Neural cell (in vitro differentiated cells): ENCODE measurements at regions not wholly inside any gene's neighbourhood (a gene's known extent, or its start where the extent isn't known, plus 50 kb on each side); places are given as distances from the start of the nearest gene placed in this dataset.

ENCODE experiments used
- H2AFZ ChIP-seq: fragments of 200-600, 300-800 bp; sonication (generic), shearing (Covaris generic); 2 replicates; pipeline ENCODE4 v1.6.0; 2014; ENCODE audit warnings: low read depth, mild to moderate bottlenecking, antibody characterized with exemption, low read length, moderate library complexity
- H3F3A ChIP-seq: fragments of 200-600 bp; shearing (Covaris generic); 2 replicates; pipeline ENCODE4 v1.6.1; 2016; ENCODE audit warnings: mild to moderate bottlenecking, moderate library complexity, mixed read lengths, antibody characterized with exemption, low read length; ENCODE audit not compliant: insufficient read depth, poor library complexity, severe bottlenecking
- H3K27ac ChIP-seq: fragments of 200-600, 300-800 bp; sonication (generic), shearing (Covaris generic); 2 replicates; pipeline ENCODE4 v1.5.1; 2014; ENCODE audit warnings: mild to moderate bottlenecking, low read length, moderate library complexity
- H3K27me3 ChIP-seq: fragments of 300-800, 200-600 bp; sonication (generic), shearing (Covaris generic); 2 replicates; pipeline ENCODE4 v1.6.0; 2014; ENCODE audit warnings: mild to moderate bottlenecking, low read depth, low read length, moderate library complexity; ENCODE audit not compliant: insufficient read depth
- H3K36me3 ChIP-seq: fragments of 300-800, 200-600 bp; sonication (generic), shearing (Covaris generic); 2 replicates; pipeline ENCODE4 v1.5.1; 2014; ENCODE audit warnings: mild to moderate bottlenecking, antibody characterized with exemption, low read length, moderate library complexity; ENCODE audit not compliant: insufficient read depth
- H3K4me2 ChIP-seq: fragments of 300-800, 200-600 bp; sonication (generic), shearing (Covaris generic); 2 replicates; pipeline ENCODE4 v1.6.0; 2014; ENCODE audit warnings: mild to moderate bottlenecking, low read length
- H3K4me3 ChIP-seq: fragments of 300-800, 200-600 bp; sonication (generic), shearing (Covaris generic); 2 replicates; pipeline ENCODE4 v1.5.1; 2014; ENCODE audit warnings: mild to moderate bottlenecking, low read length, moderate library complexity
- H3K79me2 ChIP-seq: fragments of 200-600 bp; shearing (Covaris generic); replicated peaks from 2 replicates; pipeline ENCODE4 v1.6.0; 2014; ENCODE audit warnings: mild to moderate bottlenecking, low read length, moderate library complexity; ENCODE audit not compliant: insufficient read depth
- H3K9ac ChIP-seq: fragments of 300-800, 200-600 bp; sonication (generic), shearing (Covaris generic); 2 replicates; pipeline ENCODE4 v1.6.1; 2016; ENCODE audit warnings: mild to moderate bottlenecking, low read length, mixed read lengths
- H3K9me2 ChIP-seq: fragments of 200-600 bp; shearing (Covaris generic); 2 replicates; pipeline ENCODE4 v1.6.1; 2016; ENCODE audit warnings: mild to moderate bottlenecking, low read length, mixed read lengths; ENCODE audit not compliant: insufficient read depth
- H3K9me3 ChIP-seq: fragments of 200-600, 300-800 bp; sonication (generic), shearing (Covaris generic); 2 replicates; pipeline ENCODE4 v1.6.1; 2016; ENCODE audit warnings: mild to moderate bottlenecking, mixed run types, low read length, moderate library complexity, mixed read lengths
- H4K20me1 ChIP-seq: fragments of 200-600 bp; shearing (Covaris generic); 2 replicates; pipeline ENCODE4 v1.6.1; 2016; ENCODE audit warnings: mild to moderate bottlenecking, mixed run types; ENCODE audit not compliant: insufficient read depth
- EP300 ChIP-seq: fragments of 450-650 bp; conservative IDR thresholded peaks from 2 replicates; pipeline ENCODE4 v1.6.1; 2014; ENCODE audit warnings: antibody characterized with exemption, mild to moderate bottlenecking, moderate library complexity; ENCODE audit not compliant: poor library complexity, severe bottlenecking
- EZH2 ChIP-seq: fragments of 200-600, 300-800 bp; shearing (Covaris generic), sonication (generic); IDR thresholded peaks from 2 replicates; pipeline ENCODE4 v1.6.1; 2014; ENCODE audit warnings: antibody characterized with exemption, low read length, borderline replicate concordance, mild to moderate bottlenecking; ENCODE audit not compliant: insufficient read depth, poor library complexity, severe bottlenecking
- MXI1 ChIP-seq: fragments of 450-650 bp; conservative IDR thresholded peaks from 2 replicates; pipeline ENCODE4 v1.6.1; 2014; ENCODE audit warnings: antibody characterized with exemption, mild to moderate bottlenecking; ENCODE audit not compliant: poor library complexity, severe bottlenecking
- POLR2AphosphoS5 ChIP-seq: IDR thresholded peaks from 2 replicates; pipeline ENCODE4 v1.6.1; 2012
- RAD21 ChIP-seq: fragments of 450-650 bp; conservative IDR thresholded peaks from 2 replicates; pipeline ENCODE4 v1.6.1; 2014; ENCODE audit warnings: antibody characterized with exemption, mild to moderate bottlenecking, moderate library complexity
- SMC3 ChIP-seq: fragments of 450-650 bp; conservative IDR thresholded peaks from 2 replicates; pipeline ENCODE4 v1.6.1; 2014; ENCODE audit warnings: antibody characterized with exemption, mild to moderate bottlenecking, moderate library complexity; ENCODE audit not compliant: poor library complexity
- TAF1 ChIP-seq: IDR thresholded peaks from 2 replicates; pipeline ENCODE4 v1.6.1; 2012; ENCODE audit warnings: low read depth
- TF ChIP-seq, protein P1 (sequence below): IDR thresholded peaks from 2 replicates; pipeline ENCODE4 v1.6.1; 2012; ENCODE audit warnings: borderline replicate concordance
- TF ChIP-seq, protein P2 (sequence below): fragments of 450-650 bp; IDR thresholded peaks from 2 replicates; pipeline ENCODE4 v1.5.1; 2014; ENCODE audit warnings: antibody characterized with exemption, mild to moderate bottlenecking, moderate library complexity; ENCODE audit not compliant: poor library complexity, severe bottlenecking

DNA sequence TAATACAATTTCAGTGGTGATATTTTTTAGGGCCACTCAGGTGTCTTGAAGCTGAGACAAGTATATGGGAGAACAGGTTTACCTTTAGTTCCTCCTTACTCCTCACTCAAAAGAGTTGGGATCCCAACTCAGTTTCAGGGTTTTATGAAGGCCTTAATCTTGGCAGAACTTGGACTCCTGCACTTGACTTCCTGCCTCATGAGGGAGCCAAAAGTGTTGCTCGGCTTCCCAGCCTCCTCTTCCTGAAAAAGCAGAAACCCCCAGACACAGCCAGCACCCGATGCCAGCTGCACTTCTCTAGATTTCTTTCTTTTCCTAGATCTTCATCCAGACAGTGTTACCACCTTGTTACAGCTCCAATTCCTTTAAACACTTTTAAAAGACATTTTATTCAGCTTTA is 70.8 kb upstream of the TMPRSS2 start:
- no peaks in the 10 kb centered on the region for H3F3A ChIP-seq

DNA sequence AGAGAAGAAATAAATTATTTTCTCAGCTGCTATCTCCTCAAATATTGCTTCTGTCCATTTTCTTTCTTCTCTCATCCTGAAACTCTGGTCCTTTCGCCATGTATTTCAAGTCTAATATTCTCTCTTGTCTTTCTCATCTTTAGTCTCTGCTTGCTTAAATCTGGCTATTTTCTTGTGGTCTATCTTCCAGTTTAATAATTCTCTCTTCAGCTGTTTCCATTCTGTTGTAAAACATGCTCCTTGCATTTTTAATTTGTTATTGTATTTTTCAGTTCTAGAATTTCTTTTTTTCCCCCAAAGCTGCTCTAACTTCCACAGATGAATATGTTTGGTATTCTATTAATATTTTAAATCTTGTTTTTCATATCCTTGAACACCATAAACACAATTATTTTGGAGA is 70.1 kb upstream of the TMPRSS2 start:
- Histone ChIP-seq H3K27me3 (no peaks in the 10 kb centered on the region), H3K9me3 (peaks cover 5% of the 10 kb centered on the region), H3K4me3 (no peak overlapping the region), H4K20me1 (no peaks in the 10 kb centered on the region), H3K79me2 (no peaks in the 10 kb centered on the region), H2AFZ (no peak overlapping the region), H3K4me2 (no peak overlapping the region), H3F3A (no peaks in the 10 kb centered on the region), H3K9ac (no peak overlapping the region), H3K36me3 (no peaks in the 10 kb centered on the region), H3K9me2 (no peaks in the 10 kb centered on the region), H3K27ac (no peak overlapping the region)
- no peak for TF ChIP-seq RAD21
- no peak for TF ChIP-seq EZH2
- TF ChIP-seq POLR2AphosphoS5, result no peak
- TF ChIP-seq MXI1, result no peak
- TF ChIP-seq SMC3, result no peak
- TF ChIP-seq EP300, result no peak
- TF ChIP-seq, protein P1, sequence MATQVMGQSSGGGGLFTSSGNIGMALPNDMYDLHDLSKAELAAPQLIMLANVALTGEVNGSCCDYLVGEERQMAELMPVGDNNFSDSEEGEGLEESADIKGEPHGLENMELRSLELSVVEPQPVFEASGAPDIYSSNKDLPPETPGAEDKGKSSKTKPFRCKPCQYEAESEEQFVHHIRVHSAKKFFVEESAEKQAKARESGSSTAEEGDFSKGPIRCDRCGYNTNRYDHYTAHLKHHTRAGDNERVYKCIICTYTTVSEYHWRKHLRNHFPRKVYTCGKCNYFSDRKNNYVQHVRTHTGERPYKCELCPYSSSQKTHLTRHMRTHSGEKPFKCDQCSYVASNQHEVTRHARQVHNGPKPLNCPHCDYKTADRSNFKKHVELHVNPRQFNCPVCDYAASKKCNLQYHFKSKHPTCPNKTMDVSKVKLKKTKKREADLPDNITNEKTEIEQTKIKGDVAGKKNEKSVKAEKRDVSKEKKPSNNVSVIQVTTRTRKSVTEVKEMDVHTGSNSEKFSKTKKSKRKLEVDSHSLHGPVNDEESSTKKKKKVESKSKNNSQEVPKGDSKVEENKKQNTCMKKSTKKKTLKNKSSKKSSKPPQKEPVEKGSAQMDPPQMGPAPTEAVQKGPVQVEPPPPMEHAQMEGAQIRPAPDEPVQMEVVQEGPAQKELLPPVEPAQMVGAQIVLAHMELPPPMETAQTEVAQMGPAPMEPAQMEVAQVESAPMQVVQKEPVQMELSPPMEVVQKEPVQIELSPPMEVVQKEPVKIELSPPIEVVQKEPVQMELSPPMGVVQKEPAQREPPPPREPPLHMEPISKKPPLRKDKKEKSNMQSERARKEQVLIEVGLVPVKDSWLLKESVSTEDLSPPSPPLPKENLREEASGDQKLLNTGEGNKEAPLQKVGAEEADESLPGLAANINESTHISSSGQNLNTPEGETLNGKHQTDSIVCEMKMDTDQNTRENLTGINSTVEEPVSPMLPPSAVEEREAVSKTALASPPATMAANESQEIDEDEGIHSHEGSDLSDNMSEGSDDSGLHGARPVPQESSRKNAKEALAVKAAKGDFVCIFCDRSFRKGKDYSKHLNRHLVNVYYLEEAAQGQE, result no peak
- TF ChIP-seq, protein P2, sequence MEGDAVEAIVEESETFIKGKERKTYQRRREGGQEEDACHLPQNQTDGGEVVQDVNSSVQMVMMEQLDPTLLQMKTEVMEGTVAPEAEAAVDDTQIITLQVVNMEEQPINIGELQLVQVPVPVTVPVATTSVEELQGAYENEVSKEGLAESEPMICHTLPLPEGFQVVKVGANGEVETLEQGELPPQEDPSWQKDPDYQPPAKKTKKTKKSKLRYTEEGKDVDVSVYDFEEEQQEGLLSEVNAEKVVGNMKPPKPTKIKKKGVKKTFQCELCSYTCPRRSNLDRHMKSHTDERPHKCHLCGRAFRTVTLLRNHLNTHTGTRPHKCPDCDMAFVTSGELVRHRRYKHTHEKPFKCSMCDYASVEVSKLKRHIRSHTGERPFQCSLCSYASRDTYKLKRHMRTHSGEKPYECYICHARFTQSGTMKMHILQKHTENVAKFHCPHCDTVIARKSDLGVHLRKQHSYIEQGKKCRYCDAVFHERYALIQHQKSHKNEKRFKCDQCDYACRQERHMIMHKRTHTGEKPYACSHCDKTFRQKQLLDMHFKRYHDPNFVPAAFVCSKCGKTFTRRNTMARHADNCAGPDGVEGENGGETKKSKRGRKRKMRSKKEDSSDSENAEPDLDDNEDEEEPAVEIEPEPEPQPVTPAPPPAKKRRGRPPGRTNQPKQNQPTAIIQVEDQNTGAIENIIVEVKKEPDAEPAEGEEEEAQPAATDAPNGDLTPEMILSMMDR, result no peak
- TF ChIP-seq TAF1, result no peak

More for the DNA sequence above, 70.8 kb upstream of the TMPRSS2 start:
- TF ChIP-seq POLR2AphosphoS5 (no peak), TAF1 (no peak)
- TF ChIP-seq, protein P2, result no peak
- no peak overlapping the region for H3K4me2 ChIP-seq
- no peaks in the 10 kb centered on the region for H4K20me1 ChIP-seq
- no peak overlapping the region for H3K27ac ChIP-seq
- peaks cover 5% of the 10 kb centered on the region for H3K9me3 ChIP-seq
- H3K9ac ChIP-seq, result no peak overlapping the region
- H3K79me2 ChIP-seq, result no peaks in the 10 kb centered on the region
- H3K4me3 ChIP-seq, result no peak overlapping the region
- no peak overlapping the region for H2AFZ ChIP-seq
- no peaks in the 10 kb centered on the region for H3K36me3 ChIP-seq
- H3K9me2 ChIP-seq, result no peaks in the 10 kb centered on the region
- no peaks in the 10 kb centered on the region for H3K27me3 ChIP-seq
